ENCODE measurements at regions not wholly inside any gene's neighbourhood (a gene's known extent, or its start where the extent isn't known, plus 50 kb on each side); places are given as distances from the start of the nearest gene placed in this dataset.

- DNase-seq (ENCODE audit: extremely low read depth in 1 of 4, low spot score in 3 of 4): peak; percentile 69 to 80 (median 70)
- peak overlapping the region; percentile 7 to 49; a peak in 3 of 4 replicates for H3K9ac ChIP-seq (ENCODE audit: insufficient read depth in 1 of 2, low read depth in 2 of 2, low read length in 2 of 2)
- TF ChIP-seq PHF21A (IDR thresholded peaks at IDR 0.05; ENCODE audit: borderline replicate concordance, low read depth) (no peak), STAG1 (CRISPR knock-in tag; IDR thresholded peaks at IDR 0.05; ENCODE audit: borderline replicate concordance) (peak; percentile 43; the same call in 1 of the 2 replicates), MBD2 (IDR thresholded peaks at IDR 0.05; ENCODE audit: borderline replicate concordance, low read depth) (no peak), REST (IDR thresholded peaks at IDR 0.05; ENCODE audit: borderline replicate concordance) (peak; percentile 85), REST (CRISPR knock-in tag; IDR thresholded peaks at IDR 0.05; ENCODE audit: low read depth) (no peak), CTCF (IDR thresholded peaks at IDR 0.05 in 2 of 3, conservative IDR thresholded peaks at IDR 0.05 in 1 of 3; ENCODE audit: insufficient read depth in 2 of 3, low read depth in 1 of 3, low read length in 3 of 3) (peak; percentile 80 to 84 (median 83)), KLF6 (CRISPR knock-in tag; IDR thresholded peaks at IDR 0.05; ENCODE audit: borderline replicate concordance) (no peak), MAZ (CRISPR knock-in tag; conservative IDR thresholded peaks at IDR 0.05 in 1 of 2, IDR thresholded peaks at IDR 0.05 in 1 of 2) (peak in 1 of 2 experiments; percentile 32; a peak in 1 of 4 replicates), XRCC5 (IDR thresholded peaks at IDR 0.05; ENCODE audit: low read depth, low read length) (no peak), SAP30 (IDR thresholded peaks at IDR 0.05; ENCODE audit: borderline replicate concordance, insufficient read depth, low read depth, low read length, poor library complexity, severe bottlenecking) (no peak)
Measured at GRCh38 chr17:6913608-6914443, 82.0 kb upstream of the ALOX12 start.

More at GRCh38 chr17:6913608-6914443, 82.0 kb upstream of the ALOX12 start:
- in situ Hi-C loops (cut with MboI) (loop anchor here (5.0 kb wide), 2 partner anchors 67 to 93 kb away; no protein-coding TSS in a partner anchor), intact Hi-C loops (cut with micrococcal nuclease) (loop anchor here (1.0 to 10.0 kb wide), 3 partner anchors 87 to 221 kb away; no protein-coding TSS in a partner anchor)
- Histone ChIP-seq H2AFZ (ENCODE audit: low read depth, low read length) (peak overlapping the region; percentile 60; the same call in 1 of the 2 replicates), H4K20me1 (replicated peaks; ENCODE audit: control insufficient read depth, insufficient read depth, low read length) (peaks cover 5% of the 10 kb centered on the region; the same call in 1 of the 2 replicates), H3K4me1 (replicated peaks in 1 of 2; ENCODE audit: control insufficient read depth in 2 of 2, insufficient read depth in 2 of 2, low read length in 2 of 2) (peaks cover 23 to 46% of the 10 kb centered on the region in 2 experiments), H3K79me2 (ENCODE audit: control insufficient read depth, insufficient read depth, low read length) (peaks cover 42% of the 10 kb centered on the region), H3K4me2 (ENCODE audit: insufficient read depth, low read length) (peak overlapping the region; percentile 31), H3K4me3 (no peak overlapping the region), H3K27me3 (ENCODE audit: control insufficient read depth in 2 of 2, insufficient read depth in 2 of 2, low read length in 2 of 2) (no peaks in the 10 kb centered on the region), H3K9me1 (ENCODE audit: control insufficient read depth, insufficient read depth, low read length) (peaks cover 3% of the 10 kb centered on the region), H3K9me3 (replicated peaks; ENCODE audit: control insufficient read depth, insufficient read depth, low read depth, low read length) (no peaks in the 10 kb centered on the region), H3K36me3 (ENCODE audit: control insufficient read depth, insufficient read depth, low read length) (peaks cover 4% of the 10 kb centered on the region; the same call in 2 of the 3 replicates), H3K27ac (ENCODE audit: extremely low read depth, low read depth, low read length) (peak overlapping the region; percentile 12; the same call in 1 of the 3 replicates)
- 32% methylated on average over 30 of the region's 32 CpGs for WGBS (ENCODE audit: insufficient coverage, low coverage, missing lambda C conversion rate)
- ChIA-PET CTCF (ENCODE audit: low intra/inter-chr PET ratio) (interaction anchor here (0.6 to 5.0 kb wide), 6 partner anchors 79 to 264 kb away, joined by 3 to 40 read pairs (median 4); a partner anchor contains a TSS), POLR2A (interaction anchor here (0.6 to 2.9 kb wide), 4 partner anchors 14 to 86 kb away, joined by 3 to 14 read pairs (median 10); no protein-coding TSS in a partner anchor)
- ATAC-seq (peak; percentile 81), FAIRE-seq (peak; percentile 74)
- BruUV-seq (replicated peaks): no TSS peak

Data from K562 (cell line).